Aorta (tissue), 5 donors: ENCODE measurements at regions not wholly inside any gene's neighbourhood (a gene's known extent, or its start where the extent isn't known, plus 50 kb on each side); places are given as distances from the start of the nearest gene placed in this dataset.

Experiments used
- ATAC-seq: fragments of 200-7000 bp; cut with Tn5 transposase; one replicate; pipeline ENCODE4 v1.9.1; 2022; ENCODE audit warnings: moderate library complexity; ENCODE audit not compliant: low FRiP score
- DNase-seq, 2 donors: peaks; one replicate each; pipeline ENCODE4 v3.0.0-alpha.2; 2020
- H3K27ac ChIP-seq, 2 donors: one replicate each; pipeline ENCODE4 v1.5.1; 2013; ENCODE audit warnings: low read length in 2 of 2, mild to moderate bottlenecking in 2 of 2, moderate library complexity in 2 of 2, control low read depth in 1 of 2, inconsistent platforms in 1 of 2, low read depth in 1 of 2
- H3K27me3 ChIP-seq, 2 donors: one replicate each; pipeline ENCODE4 v1.6.1; 2013; ENCODE audit warnings: control low read depth in 1 of 2, low read length in 1 of 2, mild to moderate bottlenecking in 1 of 2, moderate library complexity in 1 of 2; ENCODE audit not compliant: insufficient read depth in 2 of 2, control insufficient read depth in 1 of 2
- H3K36me3 ChIP-seq, 2 donors: one replicate each; pipeline ENCODE4 v1.6.1; 2013; ENCODE audit warnings: control low read depth in 1 of 2, low read length in 1 of 2, mild to moderate bottlenecking in 1 of 2; ENCODE audit not compliant: insufficient read depth in 2 of 2, control insufficient read depth in 1 of 2
- H3K4me1 ChIP-seq, 2 donors: one replicate each; pipeline ENCODE4 v1.6.1; 2013; ENCODE audit warnings: low read length in 2 of 2, control low read depth in 1 of 2, mild to moderate bottlenecking in 1 of 2, moderate library complexity in 1 of 2; ENCODE audit not compliant: insufficient read depth in 2 of 2, control insufficient read depth in 1 of 2
- H3K4me3 ChIP-seq, 2 donors: one replicate each; pipeline ENCODE4 v1.5.1; 2013; ENCODE audit warnings: low read length in 2 of 2, control low read depth in 1 of 2, mild to moderate bottlenecking in 1 of 2
- H3K9me3 ChIP-seq: one replicate; pipeline ENCODE4 v1.6.1; 2013; ENCODE audit warnings: mild to moderate bottlenecking, low read length; ENCODE audit not compliant: control insufficient read depth
- WGBS, 2 donors: extraction: QIAGEN DNeasy Blood & Tissue Kit; methylation state at CpG; one replicate each; pipeline ENCODE4 v1.1.7; 2013; 5-methylcytosine and 5-hydroxymethylcytosine counted together
- intact Hi-C, 2 donors: fragments of 100-400 bp; cut with DNase I; formaldehyde crosslinking; loops; one replicate each; pipeline versions ENCODE4 v1.14.2 to v1.15.0; 2022
- donor health status: healthy with polysubstance abuse.
- donor health status: Bipolar disorder and iron deficiency.
- donor health status: DM: no; HTN: no; CAD: no.
- donor health status: DM: no; HTN: no; CAD: no.
- donor health status: DM: yes; HTN: yes; CAD: no.

GRCh38 chr17:33615861-33616260, 322.8 kb upstream of the ASIC2 start:
- no peak overlapping the region for H3K27ac ChIP-seq
- H3K36me3 ChIP-seq = no peaks in the 10 kb centered on the region
- no peak for ATAC-seq
- WGBS, 2 donors = 70 to 85% methylated on average over 3 of the region's 3 CpGs
- H3K4me1 ChIP-seq = peaks cover 0 to 2% of the 10 kb centered on the region in 2 donors
- intact Hi-C loops = no loop called here
- H3K27me3 ChIP-seq = no peaks in the 10 kb centered on the region
- no peak overlapping the region for H3K4me3 ChIP-seq
- H3K9me3 ChIP-seq = no peaks in the 10 kb centered on the region
- DNase-seq = no peak

- H3K4me1 ChIP-seq = peaks cover 0 to 6% of the 10 kb centered on the region in 2 donors
- H3K9me3 ChIP-seq = no peaks in the 10 kb centered on the region
- H3K36me3 ChIP-seq = no peaks in the 10 kb centered on the region
- 3% methylated on average over 3 of the region's 3 CpGs for WGBS, 2 donors
- no peak overlapping the region for H3K4me3 ChIP-seq
- DNase-seq = no peak
- no peaks in the 10 kb centered on the region for H3K27me3 ChIP-seq
- intact Hi-C loops = no loop called here
- no peak for ATAC-seq
- H3K27ac ChIP-seq = peak overlapping the region in 1 of 2 donors; percentile 55
Observed at GRCh38 chr17:33623841-33624240, 330.7 kb upstream of the ASIC2 start.

DNA sequence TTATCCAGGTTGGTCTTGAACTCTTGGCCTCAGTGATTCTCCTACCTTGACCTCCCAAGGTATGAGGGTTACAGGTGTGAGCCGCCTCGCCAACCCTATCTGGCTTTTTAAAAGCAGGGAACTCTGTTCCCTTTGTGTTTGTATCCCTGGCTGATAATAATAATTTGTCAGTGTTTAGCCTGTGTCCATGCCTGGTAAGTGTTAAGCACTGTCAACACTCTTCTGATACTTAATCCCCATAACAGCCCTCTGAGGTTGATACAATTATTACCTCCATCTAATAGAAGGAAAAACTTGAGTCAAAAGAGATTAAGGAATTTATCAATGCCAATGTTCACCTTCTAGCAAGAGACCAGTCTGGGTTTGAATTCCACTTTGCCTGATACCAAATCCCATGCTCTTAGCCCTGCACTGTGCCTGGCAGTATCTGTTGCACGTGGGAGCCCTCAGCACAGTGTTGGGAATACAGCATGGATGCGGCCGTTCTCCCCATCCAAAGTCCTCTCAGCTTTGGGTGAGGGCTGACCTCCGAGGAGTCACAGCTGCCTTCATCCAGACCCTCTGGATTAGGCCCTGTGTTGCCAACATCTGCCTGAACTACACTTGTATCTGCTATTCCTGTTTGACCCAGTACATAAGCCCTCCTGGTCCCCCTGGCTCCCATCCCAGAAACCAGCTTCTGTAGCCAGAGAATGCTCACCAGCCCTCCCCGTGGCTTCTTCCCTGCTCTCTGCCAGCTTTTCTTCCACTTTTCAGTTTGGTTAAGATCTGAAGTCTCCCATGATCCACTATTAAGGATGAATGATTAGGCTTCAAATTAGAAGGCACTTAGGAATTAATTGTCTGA, 335.6 kb upstream of the ASIC2 start:
- no peaks in the 10 kb centered on the region for H3K4me1 ChIP-seq
- intact Hi-C loops = no loop called here
- H3K36me3 ChIP-seq = no peaks in the 10 kb centered on the region
- WGBS, 2 donors = 79 to 80% methylated on average over 7 of the region's 7 CpGs
- H3K9me3 ChIP-seq = peaks cover 6% of the 10 kb centered on the region
- no peak overlapping the region for H3K27ac ChIP-seq
- H3K4me3 ChIP-seq = no peak overlapping the region
- H3K27me3 ChIP-seq = no peaks in the 10 kb centered on the region
- DNase-seq (no peak), ATAC-seq (no peak)

- Histone ChIP-seq H3K36me3 (no peaks in the 10 kb centered on the region), H3K27me3 (no peaks in the 10 kb centered on the region), H3K4me3 (no peak overlapping the region), H3K27ac (no peak overlapping the region), H3K4me1 (no peaks in the 10 kb centered on the region), H3K9me3 (peaks cover 6% of the 10 kb centered on the region)
- ATAC-seq = no peak
- 84 to 86% methylated on average over 6 of the region's 6 CpGs for WGBS, 2 donors
- intact Hi-C loops = loop anchor here in 1 of 2 donors (10.0 kb wide), 1 partner anchor 109 kb away; no protein-coding TSS in a partner anchor
- no peak for DNase-seq
Observed at GRCh38 chr17:33633446-33633845, 340.4 kb upstream of the ASIC2 start.

- Histone ChIP-seq H3K4me1 (no peaks in the 10 kb centered on the region), H3K27me3 (no peaks in the 10 kb centered on the region), H3K27ac (no peak overlapping the region), H3K9me3 (no peaks in the 10 kb centered on the region), H3K36me3 (no peaks in the 10 kb centered on the region), H3K4me3 (no peak overlapping the region)
- DNase-seq (no peak), ATAC-seq (no peak)
- intact Hi-C loops = loop anchor here in 1 of 2 donors (10.0 kb wide), 1 partner anchor 113 kb away; no protein-coding TSS in a partner anchor
- 68 to 76% methylated on average over 3 of the region's 3 CpGs for WGBS, 2 donors
Observed at GRCh38 chr17:33637534-33637933, 344.4 kb upstream of the ASIC2 start.

DNA sequence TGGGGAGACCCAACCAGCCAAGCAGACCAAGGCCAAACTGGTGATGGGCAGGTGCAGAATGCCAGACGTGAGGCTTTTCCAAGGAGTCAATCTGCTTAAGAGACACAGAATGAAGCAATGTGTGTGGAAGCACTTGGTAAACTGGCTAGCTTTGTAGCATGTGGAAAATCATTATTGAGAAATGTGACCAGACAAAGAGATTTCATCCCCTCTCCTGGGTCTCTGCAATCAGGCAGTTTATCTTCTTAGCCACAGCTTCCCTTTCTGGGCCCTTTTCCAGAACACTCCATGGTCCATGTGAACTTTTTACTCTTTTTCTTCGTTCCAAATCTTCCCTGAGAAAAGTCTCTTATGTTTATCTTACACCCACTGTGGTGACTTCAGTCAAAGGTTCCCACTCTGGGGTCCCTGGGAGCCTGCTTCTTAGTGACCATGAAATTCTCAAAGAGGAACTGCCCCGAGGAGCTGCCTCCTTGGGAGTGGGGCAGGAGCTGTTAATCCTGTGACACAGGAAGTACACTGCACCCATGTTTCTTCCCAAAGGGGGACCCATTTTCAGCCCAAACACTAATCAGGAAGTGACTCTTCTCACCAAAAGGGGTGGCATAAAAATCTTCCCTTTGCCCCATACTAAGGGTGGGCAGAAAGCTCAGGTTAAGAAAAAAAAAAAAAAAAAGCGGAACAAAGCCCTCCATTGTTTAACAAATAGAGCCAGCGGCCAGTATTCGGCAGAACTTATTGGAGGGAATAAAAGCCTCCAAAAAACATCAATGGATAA, 346.2 kb upstream of the ASIC2 start:
- 58 to 64% methylated on average over 6 of the region's 6 CpGs for WGBS, 2 donors
- ATAC-seq (no peak), DNase-seq (no peak)
- no peaks in the 10 kb centered on the region for H3K27me3 ChIP-seq
- H3K27ac ChIP-seq = no peak overlapping the region
- intact Hi-C loops = loop anchor here in 1 of 2 donors (10.0 kb wide), 1 partner anchor 114 kb away; no protein-coding TSS in a partner anchor
- H3K36me3 ChIP-seq = no peaks in the 10 kb centered on the region
- H3K4me3 ChIP-seq = no peak overlapping the region
- H3K9me3 ChIP-seq = no peaks in the 10 kb centered on the region
- H3K4me1 ChIP-seq = no peaks in the 10 kb centered on the region

- Histone ChIP-seq H3K27me3 (no peaks in the 10 kb centered on the region), H3K36me3 (no peaks in the 10 kb centered on the region), H3K9me3 (no peaks in the 10 kb centered on the region), H3K27ac (no peak overlapping the region), H3K4me1 (no peaks in the 10 kb centered on the region), H3K4me3 (no peak overlapping the region)
- DNase-seq = no peak
- 81 to 83% methylated on average over 8 of the region's 8 CpGs for WGBS, 2 donors
- ATAC-seq = no peak
- intact Hi-C loops = loop anchor here in 1 of 2 donors (10.0 kb wide), 1 partner anchor 116 kb away; no protein-coding TSS in a partner anchor
Observed at GRCh38 chr17:33640629-33641028, 347.5 kb upstream of the ASIC2 start.

DNA sequence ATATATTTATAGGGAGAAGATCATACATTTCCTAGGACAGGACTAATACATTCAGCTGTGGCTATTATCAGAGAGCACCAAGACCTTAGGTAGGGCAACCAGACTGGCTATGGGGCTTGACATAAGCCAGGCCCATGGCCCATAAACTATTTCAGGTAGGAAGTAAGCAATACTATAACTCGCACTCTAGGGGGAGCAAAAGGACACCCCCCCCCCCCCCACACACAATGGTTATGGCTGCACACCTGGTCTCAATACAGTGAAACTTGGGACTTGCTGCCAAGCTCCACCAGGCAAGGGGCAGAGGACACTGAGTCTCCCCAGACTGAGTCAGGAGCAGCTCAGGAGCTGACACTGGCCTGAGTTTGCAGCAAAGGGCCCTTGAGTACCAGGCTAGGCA, 348.9 kb upstream of the ASIC2 start:
- H3K36me3 ChIP-seq = no peaks in the 10 kb centered on the region
- H3K27ac ChIP-seq = no peak overlapping the region
- no peaks in the 10 kb centered on the region for H3K9me3 ChIP-seq
- ATAC-seq (no peak), DNase-seq (no peak)
- no peaks in the 10 kb centered on the region for H3K27me3 ChIP-seq
- 54 to 63% methylated on average over 1 of the region's 1 CpG for WGBS, 2 donors
- H3K4me3 ChIP-seq = no peak overlapping the region
- no peaks in the 10 kb centered on the region for H3K4me1 ChIP-seq
- intact Hi-C loops = loop anchor here in 1 of 2 donors (10.0 kb wide), 1 partner anchor 117 kb away; no protein-coding TSS in a partner anchor
